ENCODE measurements at regions not wholly inside any gene's neighbourhood (a gene's known extent, or its start where the extent isn't known, plus 50 kb on each side); places are given as distances from the start of the nearest gene placed in this dataset.
"Not testable (repeated sequence)": the region's sequence is repeated elsewhere in the genome, so short reads cannot be mapped to it uniquely, and the experiment has no call there.

GRCh38 chr9:126056312-126057021 is 270.2 kb upstream of the MVB12B start:
- DNase-seq (ENCODE audit: low spot score): no peak

- no peak for DNase-seq (ENCODE audit: low spot score)
These were observed 269.4 kb upstream of the MVB12B start for GRCh38 chr9:126057121-126057825.

- no peak for DNase-seq (ENCODE audit: low spot score)
These were observed 268.6 kb upstream of the MVB12B start for GRCh38 chr9:126058011-126058531.

GRCh38 chr9:126058591-126058990 is 268.0 kb upstream of the MVB12B start:
- DNase-seq (ENCODE audit: low spot score): no peak

- no peak for DNase-seq (ENCODE audit: low spot score)
These were observed 265.1 kb upstream of the MVB12B start for GRCh38 chr9:126061575-126061974.

- DNase-seq (ENCODE audit: low spot score): no peak
These were observed 264.3 kb upstream of the MVB12B start for GRCh38 chr9:126062158-126062886.

GRCh38 chr9:126063326-126063725 is 263.3 kb upstream of the MVB12B start:
- no peak for DNase-seq (ENCODE audit: low spot score)

- DNase-seq (ENCODE audit: low spot score): no peak
These were observed 260.5 kb upstream of the MVB12B start for GRCh38 chr9:126066131-126066530.

- no peak for DNase-seq (ENCODE audit: low spot score)
These were observed 259.4 kb upstream of the MVB12B start for GRCh38 chr9:126067031-126067734.

- no peak for DNase-seq (ENCODE audit: low spot score)
These were observed 257.9 kb upstream of the MVB12B start for GRCh38 chr9:126068534-126069230.

GRCh38 chr9:126069400-126069955 is 257.2 kb upstream of the MVB12B start:
- DNase-seq (ENCODE audit: low spot score): no peak

- no peak for DNase-seq (ENCODE audit: low spot score)
These were observed 256.5 kb upstream of the MVB12B start for GRCh38 chr9:126070058-126070655.

- DNase-seq (ENCODE audit: low spot score): no peak
These were observed 255.4 kb upstream of the MVB12B start for GRCh38 chr9:126071076-126071750.

- DNase-seq (ENCODE audit: low spot score): not testable (repeated sequence)
These were observed 249.0 kb upstream of the MVB12B start for GRCh38 chr9:126077656-126078055.

- no peak for DNase-seq (ENCODE audit: low spot score)
These were observed 246.0 kb upstream of the MVB12B start for GRCh38 chr9:126080641-126081040.

- DNase-seq (ENCODE audit: low spot score): no peak
These were observed 244.9 kb upstream of the MVB12B start for GRCh38 chr9:126081746-126082145.

- no peak for DNase-seq (ENCODE audit: low spot score)
These were observed 242.6 kb upstream of the MVB12B start for GRCh38 chr9:126084008-126084407.

GRCh38 chr9:126084696-126085095 is 241.9 kb upstream of the MVB12B start:
- DNase-seq (ENCODE audit: low spot score): no peak

GRCh38 chr9:126085170-126085569 is 241.5 kb upstream of the MVB12B start:
- no peak for DNase-seq (ENCODE audit: low spot score)

- no peak for DNase-seq (ENCODE audit: low spot score)
These were observed 238.3 kb upstream of the MVB12B start for GRCh38 chr9:126088336-126088735.
